ENCODE measurements at regions not wholly inside any gene's neighbourhood (a gene's known extent, or its start where the extent isn't known, plus 50 kb on each side); places are given as distances from the start of the nearest gene placed in this dataset.

DNA sequence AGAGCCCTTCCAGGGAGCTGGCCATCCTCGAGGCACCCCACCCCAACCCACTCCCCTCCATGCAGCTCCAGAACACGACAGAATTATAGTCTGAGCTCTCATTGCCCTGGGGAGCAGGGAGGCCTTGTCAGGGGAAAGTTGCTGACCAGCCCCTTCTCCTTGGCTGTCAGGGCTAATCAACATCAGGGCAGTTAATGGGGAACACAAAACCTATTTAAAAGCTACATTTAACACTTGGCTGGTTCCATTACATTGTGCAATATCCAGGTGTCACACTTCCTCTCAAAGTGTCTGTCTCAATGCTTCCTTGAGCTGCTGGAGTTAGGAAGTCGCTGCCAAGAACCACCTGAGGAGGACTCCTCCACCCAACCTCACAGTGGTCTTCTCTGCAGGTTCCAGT lies 111.8 kb upstream of the GRIK3 start:
- TF ChIP-seq FOSL1 (IDR thresholded peaks at IDR 0.05; ENCODE audit: low read depth), result no peak
- TF ChIP-seq, protein P1, sequence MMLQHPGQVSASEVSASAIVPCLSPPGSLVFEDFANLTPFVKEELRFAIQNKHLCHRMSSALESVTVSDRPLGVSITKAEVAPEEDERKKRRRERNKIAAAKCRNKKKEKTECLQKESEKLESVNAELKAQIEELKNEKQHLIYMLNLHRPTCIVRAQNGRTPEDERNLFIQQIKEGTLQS (IDR thresholded peaks at IDR 0.05), result no peak
- TF ChIP-seq RAD21 (IDR thresholded peaks at IDR 0.05; ENCODE audit: low read depth), result no peak
- TF ChIP-seq ELF1 (IDR thresholded peaks at IDR 0.05; ENCODE audit: borderline replicate concordance, low read depth), result no peak
- no peak for TF ChIP-seq CEBPB (IDR thresholded peaks at IDR 0.05; ENCODE audit: low read depth)
- TF ChIP-seq YY1 (IDR thresholded peaks at IDR 0.05; ENCODE audit: extremely low read depth, insufficient replicate concordance, low read depth, low read length), result no peak
- ChIA-PET RAD21 (ENCODE audit: low non-redundant PET in 1 of 2, low total read pairs in 2 of 2, uncharacterized antibody in 2 of 2, unreplicated experiment in 2 of 2) (interaction anchor here (0.6 kb wide), 2 partner anchors 48 to 55 kb away, joined by 3 read pairs; no protein-coding TSS in a partner anchor), CTCF (no interaction called here), POLR2A (no interaction called here)
- ATAC-seq, result no peak
- Histone ChIP-seq H3K27me3 (ENCODE audit: insufficient read depth, low read length) (peaks cover 34% of the 10 kb centered on the region), H4K20me1 (ENCODE audit: insufficient read depth) (no peaks in the 10 kb centered on the region), H3K4me1 (ENCODE audit: control insufficient read depth in 1 of 2, insufficient read depth in 2 of 2, low read length in 2 of 2) (no peaks in the 10 kb centered on the region), H3K27ac (ENCODE audit: low read depth, low read length) (no peak overlapping the region), H3K9me2 (ENCODE audit: insufficient read depth) (no peaks in the 10 kb centered on the region), H3K4me2 (ENCODE audit: low read length) (no peak overlapping the region), H3K36me3 (ENCODE audit: control insufficient read depth in 1 of 2, insufficient read depth in 2 of 2, low read length in 2 of 2) (no peaks in the 10 kb centered on the region), H3K9ac (ENCODE audit: low read length) (no peak overlapping the region), H3K4me3 (replicated peaks in 1 of 2; ENCODE audit: low read depth in 1 of 2, low read length in 2 of 2) (no peak overlapping the region), H2AFZ (ENCODE audit: low read depth, low read length, poor library complexity, severe bottlenecking) (no peak overlapping the region), H3K9me3 (ENCODE audit: control insufficient read depth in 1 of 2, insufficient read depth in 1 of 2, low read depth in 1 of 2, low read length in 2 of 2) (no peaks in the 10 kb centered on the region), H3K79me2 (ENCODE audit: insufficient read depth, low read length) (no peaks in the 10 kb centered on the region)
- no peak for DNase-seq (ENCODE audit: low read depth, low spot score)
- intact Hi-C loops (cut with micrococcal nuclease), result no loop called here
- BruUV-seq (replicated peaks), result no TSS peak

DNA sequence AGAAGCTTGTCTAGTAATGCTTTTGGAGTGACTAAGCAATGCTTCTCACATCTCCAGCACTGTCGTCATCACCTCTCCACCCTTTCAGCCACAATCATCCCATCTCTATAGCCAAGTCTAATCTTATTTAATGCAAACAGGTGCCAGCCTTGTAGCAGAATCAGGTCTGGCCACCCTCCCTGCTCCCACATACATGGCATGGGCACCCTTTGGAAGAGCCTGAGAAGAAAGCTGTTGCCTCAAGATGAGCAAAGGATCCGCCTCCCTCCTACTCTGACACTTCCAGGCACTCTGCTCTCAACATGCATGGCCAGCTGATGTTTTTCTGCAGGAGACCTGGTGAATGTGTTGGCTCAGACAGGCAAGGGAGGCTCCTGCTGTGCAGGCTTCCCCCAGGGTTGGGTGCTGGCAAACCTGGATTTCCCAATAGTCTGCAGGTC lies 113.1 kb upstream of the GRIK3 start:
- BruUV-seq (replicated peaks), result no TSS peak
- Histone ChIP-seq H2AFZ (ENCODE audit: low read depth, low read length, poor library complexity, severe bottlenecking) (no peak overlapping the region), H3K27ac (ENCODE audit: low read depth, low read length) (no peak overlapping the region), H3K9me2 (ENCODE audit: insufficient read depth) (no peaks in the 10 kb centered on the region), H3K36me3 (ENCODE audit: control insufficient read depth in 1 of 2, insufficient read depth in 2 of 2, low read length in 2 of 2) (no peaks in the 10 kb centered on the region), H3K27me3 (ENCODE audit: insufficient read depth, low read length) (peaks cover 47% of the 10 kb centered on the region), H3K9me3 (ENCODE audit: control insufficient read depth in 1 of 2, insufficient read depth in 1 of 2, low read depth in 1 of 2, low read length in 2 of 2) (no peaks in the 10 kb centered on the region), H3K79me2 (ENCODE audit: insufficient read depth, low read length) (no peaks in the 10 kb centered on the region), H3K4me3 (replicated peaks in 1 of 2; ENCODE audit: low read depth in 1 of 2, low read length in 2 of 2) (no peak overlapping the region), H4K20me1 (ENCODE audit: insufficient read depth) (no peaks in the 10 kb centered on the region), H3K4me1 (ENCODE audit: control insufficient read depth in 1 of 2, insufficient read depth in 2 of 2, low read length in 2 of 2) (no peaks in the 10 kb centered on the region), H3K9ac (ENCODE audit: low read length) (no peak overlapping the region), H3K4me2 (ENCODE audit: low read length) (no peak overlapping the region)
- ChIA-PET RAD21 (ENCODE audit: low non-redundant PET in 1 of 2, low total read pairs in 2 of 2, uncharacterized antibody in 2 of 2, unreplicated experiment in 2 of 2) (no interaction called here), POLR2A (no interaction called here), CTCF (no interaction called here)
- intact Hi-C loops (cut with micrococcal nuclease), result no loop called here
- ATAC-seq, result no peak
- DNase-seq (ENCODE audit: low read depth, low spot score), result no peak
- TF ChIP-seq JUND (IDR thresholded peaks at IDR 0.05), result no peak
- TF ChIP-seq EGR1 (IDR thresholded peaks at IDR 0.05; ENCODE audit: low read depth), result no peak
- TF ChIP-seq FOSL1 (IDR thresholded peaks at IDR 0.05; ENCODE audit: low read depth), result no peak
- no peak for TF ChIP-seq ELF1 (IDR thresholded peaks at IDR 0.05; ENCODE audit: borderline replicate concordance, low read depth)
- TF ChIP-seq SP1 (IDR thresholded peaks at IDR 0.05; ENCODE audit: low read depth), result no peak
- TF ChIP-seq SRF (IDR thresholded peaks at IDR 0.05; ENCODE audit: low read depth), result no peak
- TF ChIP-seq ZFX (IDR thresholded peaks at IDR 0.05), result no peak
- no peak for TF ChIP-seq CBX3 (IDR thresholded peaks at IDR 0.05; ENCODE audit: low read depth)
- TF ChIP-seq POLR2AphosphoS5 (IDR thresholded peaks at IDR 0.05; ENCODE audit: low read depth, low read length), result no peak
- TF ChIP-seq, protein P2, sequence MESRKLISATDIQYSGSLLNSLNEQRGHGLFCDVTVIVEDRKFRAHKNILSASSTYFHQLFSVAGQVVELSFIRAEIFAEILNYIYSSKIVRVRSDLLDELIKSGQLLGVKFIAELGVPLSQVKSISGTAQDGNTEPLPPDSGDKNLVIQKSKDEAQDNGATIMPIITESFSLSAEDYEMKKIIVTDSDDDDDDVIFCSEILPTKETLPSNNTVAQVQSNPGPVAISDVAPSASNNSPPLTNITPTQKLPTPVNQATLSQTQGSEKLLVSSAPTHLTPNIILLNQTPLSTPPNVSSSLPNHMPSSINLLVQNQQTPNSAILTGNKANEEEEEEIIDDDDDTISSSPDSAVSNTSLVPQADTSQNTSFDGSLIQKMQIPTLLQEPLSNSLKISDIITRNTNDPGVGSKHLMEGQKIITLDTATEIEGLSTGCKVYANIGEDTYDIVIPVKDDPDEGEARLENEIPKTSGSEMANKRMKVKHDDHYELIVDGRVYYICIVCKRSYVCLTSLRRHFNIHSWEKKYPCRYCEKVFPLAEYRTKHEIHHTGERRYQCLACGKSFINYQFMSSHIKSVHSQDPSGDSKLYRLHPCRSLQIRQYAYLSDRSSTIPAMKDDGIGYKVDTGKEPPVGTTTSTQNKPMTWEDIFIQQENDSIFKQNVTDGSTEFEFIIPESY (IDR thresholded peaks at IDR 0.05; ENCODE audit: extremely low read depth, insufficient replicate concordance, low read length), result no peak
- TF ChIP-seq SIN3A (IDR thresholded peaks at IDR 0.05; ENCODE audit: low read depth), result no peak
- no peak for TF ChIP-seq EZH2phosphoT487 (IDR thresholded peaks at IDR 0.05; ENCODE audit: borderline replicate concordance)
- TF ChIP-seq YY1 (IDR thresholded peaks at IDR 0.05; ENCODE audit: extremely low read depth, insufficient replicate concordance, low read depth, low read length), result no peak
- TF ChIP-seq, protein P3, sequence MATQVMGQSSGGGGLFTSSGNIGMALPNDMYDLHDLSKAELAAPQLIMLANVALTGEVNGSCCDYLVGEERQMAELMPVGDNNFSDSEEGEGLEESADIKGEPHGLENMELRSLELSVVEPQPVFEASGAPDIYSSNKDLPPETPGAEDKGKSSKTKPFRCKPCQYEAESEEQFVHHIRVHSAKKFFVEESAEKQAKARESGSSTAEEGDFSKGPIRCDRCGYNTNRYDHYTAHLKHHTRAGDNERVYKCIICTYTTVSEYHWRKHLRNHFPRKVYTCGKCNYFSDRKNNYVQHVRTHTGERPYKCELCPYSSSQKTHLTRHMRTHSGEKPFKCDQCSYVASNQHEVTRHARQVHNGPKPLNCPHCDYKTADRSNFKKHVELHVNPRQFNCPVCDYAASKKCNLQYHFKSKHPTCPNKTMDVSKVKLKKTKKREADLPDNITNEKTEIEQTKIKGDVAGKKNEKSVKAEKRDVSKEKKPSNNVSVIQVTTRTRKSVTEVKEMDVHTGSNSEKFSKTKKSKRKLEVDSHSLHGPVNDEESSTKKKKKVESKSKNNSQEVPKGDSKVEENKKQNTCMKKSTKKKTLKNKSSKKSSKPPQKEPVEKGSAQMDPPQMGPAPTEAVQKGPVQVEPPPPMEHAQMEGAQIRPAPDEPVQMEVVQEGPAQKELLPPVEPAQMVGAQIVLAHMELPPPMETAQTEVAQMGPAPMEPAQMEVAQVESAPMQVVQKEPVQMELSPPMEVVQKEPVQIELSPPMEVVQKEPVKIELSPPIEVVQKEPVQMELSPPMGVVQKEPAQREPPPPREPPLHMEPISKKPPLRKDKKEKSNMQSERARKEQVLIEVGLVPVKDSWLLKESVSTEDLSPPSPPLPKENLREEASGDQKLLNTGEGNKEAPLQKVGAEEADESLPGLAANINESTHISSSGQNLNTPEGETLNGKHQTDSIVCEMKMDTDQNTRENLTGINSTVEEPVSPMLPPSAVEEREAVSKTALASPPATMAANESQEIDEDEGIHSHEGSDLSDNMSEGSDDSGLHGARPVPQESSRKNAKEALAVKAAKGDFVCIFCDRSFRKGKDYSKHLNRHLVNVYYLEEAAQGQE (IDR thresholded peaks at IDR 0.05; ENCODE audit: low read depth), result no peak

All from HCT116 (cell line).